WTC11 (cell line): ENCODE measurements at regions not wholly inside any gene's neighbourhood (a gene's known extent, or its start where the extent isn't known, plus 50 kb on each side); places are given as distances from the start of the nearest gene placed in this dataset.

Source experiments
- CTCF ChIP-seq: fragments of 200-600 bp; IDR thresholded peaks from 2 replicates; pipeline ENCODE4 v1.8.0; 2022; ENCODE audit warnings: antibody characterized with exemption
- HMGA2 ChIP-seq: fragments of 250-450 bp; sonication (Bioruptor Pico); IDR thresholded peaks from 2 replicates; pipeline ENCODE4 v1.4.0; 2021; ENCODE audit warnings: mild to moderate bottlenecking, moderate library complexity
- USF1 ChIP-seq: sonication (generic); formaldehyde crosslinking; IDR thresholded peaks from 2 replicates; pipeline ENCODE4 v1.8.0; 2022; ENCODE audit warnings: mild to moderate bottlenecking, missing genetic modification reagents
- TF ChIP-seq, protein P1 (sequence below): sonication (generic); formaldehyde crosslinking; IDR thresholded peaks from 2 replicates; pipeline ENCODE4 v1.8.1; 2022; ENCODE audit warnings: low read depth, missing genetic modification reagents, borderline replicate concordance

- TF ChIP-seq HMGA2 (CRISPR knock-in tag) (no peak), USF1 (CRISPR knock-in tag) (no peak), CTCF (no peak)
- TF ChIP-seq, protein P1, sequence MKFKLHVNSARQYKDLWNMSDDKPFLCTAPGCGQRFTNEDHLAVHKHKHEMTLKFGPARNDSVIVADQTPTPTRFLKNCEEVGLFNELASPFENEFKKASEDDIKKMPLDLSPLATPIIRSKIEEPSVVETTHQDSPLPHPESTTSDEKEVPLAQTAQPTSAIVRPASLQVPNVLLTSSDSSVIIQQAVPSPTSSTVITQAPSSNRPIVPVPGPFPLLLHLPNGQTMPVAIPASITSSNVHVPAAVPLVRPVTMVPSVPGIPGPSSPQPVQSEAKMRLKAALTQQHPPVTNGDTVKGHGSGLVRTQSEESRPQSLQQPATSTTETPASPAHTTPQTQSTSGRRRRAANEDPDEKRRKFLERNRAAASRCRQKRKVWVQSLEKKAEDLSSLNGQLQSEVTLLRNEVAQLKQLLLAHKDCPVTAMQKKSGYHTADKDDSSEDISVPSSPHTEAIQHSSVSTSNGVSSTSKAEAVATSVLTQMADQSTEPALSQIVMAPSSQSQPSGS (CRISPR knock-in tag), result no peak
Measured at GRCh38 chr3:28115316-28115715, 126.1 kb upstream of the CMC1 start.
